ENCODE measurements at regions not wholly inside any gene's neighbourhood (a gene's known extent, or its start where the extent isn't known, plus 50 kb on each side); places are given as distances from the start of the nearest gene placed in this dataset.
"Not testable (repeated sequence)": the region's sequence is repeated elsewhere in the genome, so short reads cannot be mapped to it uniquely, and the experiment has no call there.

DNA sequence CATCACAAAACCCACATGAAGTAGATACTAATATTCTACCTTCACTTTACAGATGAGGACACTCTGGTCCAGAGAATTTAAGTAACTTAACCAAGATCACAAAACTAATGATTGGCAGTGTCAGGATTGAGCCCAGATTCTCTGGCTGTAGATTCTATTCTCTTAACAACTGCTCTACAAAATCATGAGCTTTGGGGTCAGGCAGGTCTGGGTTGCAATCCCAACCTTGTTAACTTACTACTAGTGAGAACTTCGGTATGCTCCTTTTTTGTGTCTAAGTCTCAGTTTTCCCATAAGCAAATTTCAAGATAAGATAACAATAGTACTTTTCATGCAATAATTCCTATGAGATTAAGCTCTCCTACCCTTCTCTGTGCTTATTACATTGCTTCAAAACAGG, 127.5 kb downstream of the SPDYE17 start:
- H3K4me1 Mint-ChIP-seq (ENCODE audit: low read depth); H3K36me3 Mint-ChIP-seq (ENCODE audit: low read depth); H3K4me3 Mint-ChIP-seq; H3K27ac Mint-ChIP-seq; DNase-seq (ENCODE audit: low spot score); intact Hi-C loops (cut with micrococcal nuclease); H3K27me3 Mint-ChIP-seq (ENCODE audit: insufficient read depth); H3K9me3 Mint-ChIP-seq: not testable (repeated sequence)

DNA sequence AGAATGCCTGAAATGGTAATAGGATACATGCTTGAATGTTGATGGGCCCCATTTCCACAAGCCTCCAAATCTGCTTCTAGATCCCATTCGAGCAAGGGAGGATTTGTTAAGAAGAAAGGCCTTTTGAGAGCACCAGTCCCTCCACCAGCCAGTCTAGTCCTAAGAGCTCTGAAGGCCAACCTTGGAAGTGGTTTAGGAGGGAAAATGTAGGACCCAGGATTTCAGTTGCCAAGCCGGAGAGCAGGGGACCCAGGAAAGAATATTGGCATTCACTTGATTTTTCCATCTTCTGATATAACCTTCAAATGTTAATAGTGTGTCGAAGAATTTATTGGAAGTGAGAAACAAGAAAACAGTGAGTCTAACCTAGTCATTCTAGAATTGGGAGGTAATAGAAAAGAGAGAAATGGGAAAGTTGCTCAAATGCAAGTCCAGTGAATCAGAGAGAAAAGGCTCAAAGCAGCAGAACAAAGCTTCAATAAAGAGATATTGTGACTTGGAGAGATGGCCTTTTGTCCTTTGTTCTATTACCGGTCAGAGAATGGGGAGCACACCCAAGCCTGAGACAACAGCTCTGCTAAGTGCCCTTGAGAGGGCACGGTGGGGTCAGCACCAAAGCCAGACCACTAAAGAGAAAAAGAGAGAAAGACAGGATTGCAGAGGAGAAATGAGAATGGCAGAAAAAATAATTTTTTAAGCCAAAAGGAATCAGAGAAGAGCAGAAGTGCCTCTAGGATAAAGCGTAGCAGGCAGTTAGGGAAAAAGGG, 130.0 kb downstream of the SPDYE17 start:
- H3K9me3 Mint-ChIP-seq; H3K27me3 Mint-ChIP-seq (ENCODE audit: insufficient read depth); H3K4me3 Mint-ChIP-seq; intact Hi-C loops (cut with micrococcal nuclease); H3K27ac Mint-ChIP-seq; H3K36me3 Mint-ChIP-seq (ENCODE audit: low read depth); DNase-seq (ENCODE audit: low spot score); H3K4me1 Mint-ChIP-seq (ENCODE audit: low read depth): not testable (repeated sequence)

DNA sequence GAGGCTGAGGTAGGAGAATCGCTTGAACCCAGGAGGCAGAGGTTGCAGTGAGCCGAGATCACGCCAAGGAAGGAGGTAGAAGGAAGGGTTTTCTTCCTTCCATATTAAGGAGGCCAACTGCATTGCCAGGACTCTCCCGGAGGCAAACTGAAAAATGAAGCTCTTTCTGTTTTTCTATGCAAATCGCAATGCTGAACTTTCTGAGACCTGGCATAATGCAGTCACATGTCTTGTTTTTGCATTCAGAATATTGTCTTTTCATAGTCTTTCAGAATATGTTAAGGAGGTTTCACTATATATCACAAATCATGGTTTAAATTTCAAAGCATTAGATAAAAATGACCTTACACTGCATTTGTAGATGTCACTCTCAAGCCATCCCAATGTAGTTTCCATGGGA, 133.4 kb downstream of the SPDYE17 start:
- DNase-seq (ENCODE audit: low spot score); H3K36me3 Mint-ChIP-seq (ENCODE audit: low read depth); intact Hi-C loops (cut with micrococcal nuclease); H3K9me3 Mint-ChIP-seq; H3K4me3 Mint-ChIP-seq; H3K27ac Mint-ChIP-seq; H3K27me3 Mint-ChIP-seq (ENCODE audit: insufficient read depth); H3K4me1 Mint-ChIP-seq (ENCODE audit: low read depth): not testable (repeated sequence)

DNA sequence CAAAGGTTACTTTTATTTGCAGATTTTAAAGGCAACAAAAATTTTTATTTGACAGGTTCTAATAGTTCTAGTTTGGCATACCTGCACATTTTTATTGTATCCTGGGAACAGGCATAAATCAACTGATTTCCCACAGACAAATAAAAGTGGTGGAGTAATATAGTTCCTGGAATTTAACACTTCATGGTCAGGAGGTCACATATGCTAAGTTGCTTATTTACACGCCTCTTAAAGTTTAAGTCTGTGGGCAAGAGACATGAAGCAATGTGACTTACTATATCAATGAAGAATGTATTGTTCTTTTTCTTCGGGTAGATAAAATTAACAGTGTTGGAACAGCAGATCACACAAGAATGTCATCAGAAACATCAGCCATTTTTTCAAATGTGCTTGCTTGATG, 135.2 kb downstream of the SPDYE17 start:
- H3K27me3 Mint-ChIP-seq (ENCODE audit: insufficient read depth); H3K4me3 Mint-ChIP-seq; DNase-seq (ENCODE audit: low spot score); H3K9me3 Mint-ChIP-seq; H3K4me1 Mint-ChIP-seq (ENCODE audit: low read depth); intact Hi-C loops (cut with micrococcal nuclease); H3K27ac Mint-ChIP-seq; H3K36me3 Mint-ChIP-seq (ENCODE audit: low read depth): not testable (repeated sequence)

DNA sequence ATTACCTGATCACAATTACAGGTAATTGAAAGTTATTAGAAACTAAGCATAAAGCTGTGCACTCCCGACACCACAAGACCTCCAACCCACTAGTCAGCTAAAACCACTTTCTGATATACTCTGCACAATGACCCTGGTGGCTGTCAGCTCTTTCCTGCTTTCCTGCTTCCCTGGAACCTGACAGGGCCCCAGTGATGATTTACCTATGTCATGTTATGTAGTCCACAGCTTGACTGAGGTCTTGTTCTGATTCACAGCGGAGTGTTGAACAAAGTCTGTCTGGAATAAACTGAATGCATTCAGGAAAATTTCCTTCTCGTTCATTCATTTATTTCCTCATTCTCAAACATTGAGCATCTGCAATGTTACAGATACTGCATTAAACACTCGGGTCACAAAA, 136.5 kb downstream of the SPDYE17 start:
- H3K9me3 Mint-ChIP-seq; H3K27me3 Mint-ChIP-seq (ENCODE audit: insufficient read depth); intact Hi-C loops (cut with micrococcal nuclease): not testable (repeated sequence)

DNA sequence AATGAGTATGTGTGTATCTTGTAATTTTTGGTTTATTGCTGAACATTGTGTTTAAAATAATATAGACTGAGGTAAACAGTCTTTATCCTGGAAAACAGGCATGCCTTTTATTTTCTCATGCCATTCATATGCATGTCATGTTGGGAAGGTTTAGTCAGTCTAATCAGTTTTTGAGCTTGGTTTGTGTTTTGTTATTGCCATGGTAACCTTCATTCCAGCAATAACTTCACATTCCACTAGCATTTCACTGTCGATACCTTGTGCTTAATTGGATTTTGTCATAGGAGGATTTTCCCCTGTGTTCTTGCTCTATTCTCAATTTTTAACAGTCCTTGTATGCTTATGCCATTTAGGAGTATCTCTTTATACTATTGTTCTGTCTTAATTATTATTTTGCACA, 140.4 kb downstream of the SPDYE17 start:
- H3K27ac Mint-ChIP-seq; intact Hi-C loops (cut with micrococcal nuclease); H3K4me3 Mint-ChIP-seq; H3K9me3 Mint-ChIP-seq; DNase-seq (ENCODE audit: low spot score); H3K27me3 Mint-ChIP-seq (ENCODE audit: insufficient read depth); H3K36me3 Mint-ChIP-seq (ENCODE audit: low read depth); H3K4me1 Mint-ChIP-seq (ENCODE audit: low read depth): not testable (repeated sequence)

More for the DNA sequence above, 136.5 kb downstream of the SPDYE17 start:
- H3K36me3 Mint-ChIP-seq (ENCODE audit: low read depth); DNase-seq (ENCODE audit: low spot score); H3K4me3 Mint-ChIP-seq; H3K27ac Mint-ChIP-seq; H3K4me1 Mint-ChIP-seq (ENCODE audit: low read depth): not testable (repeated sequence)

DNA sequence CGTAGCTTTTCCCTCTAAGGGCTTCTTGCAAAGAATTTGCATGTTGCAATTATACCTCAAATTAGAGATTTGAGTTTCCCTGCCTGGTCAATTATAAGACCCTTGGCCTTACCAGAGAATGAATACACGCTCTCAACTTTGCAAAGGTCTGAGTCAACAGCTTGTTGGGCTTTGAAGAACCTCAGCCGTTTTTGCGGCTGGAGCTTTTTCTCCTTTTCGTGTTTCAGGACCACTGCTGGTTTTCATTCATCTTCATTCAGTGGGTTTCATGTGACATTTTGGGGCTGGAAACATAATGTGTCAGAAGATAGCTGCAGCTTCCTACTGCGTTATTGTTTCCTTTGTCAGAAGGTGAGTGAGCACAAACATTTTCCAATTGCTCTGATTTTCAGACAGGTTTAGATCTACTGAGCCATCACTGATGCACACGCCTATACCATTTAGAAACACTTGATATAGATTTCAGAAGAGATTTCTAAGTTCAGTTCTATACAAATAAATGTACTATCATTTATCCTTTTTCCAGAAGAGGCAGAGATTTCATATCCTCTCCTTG, 152.3 kb downstream of the SPDYE17 start:
- H3K36me3 Mint-ChIP-seq (ENCODE audit: low read depth); H3K9me3 Mint-ChIP-seq; H3K27ac Mint-ChIP-seq; H3K4me3 Mint-ChIP-seq; H3K4me1 Mint-ChIP-seq (ENCODE audit: low read depth); H3K27me3 Mint-ChIP-seq (ENCODE audit: insufficient read depth); DNase-seq (ENCODE audit: low spot score); intact Hi-C loops (cut with micrococcal nuclease): not testable (repeated sequence)

DNA sequence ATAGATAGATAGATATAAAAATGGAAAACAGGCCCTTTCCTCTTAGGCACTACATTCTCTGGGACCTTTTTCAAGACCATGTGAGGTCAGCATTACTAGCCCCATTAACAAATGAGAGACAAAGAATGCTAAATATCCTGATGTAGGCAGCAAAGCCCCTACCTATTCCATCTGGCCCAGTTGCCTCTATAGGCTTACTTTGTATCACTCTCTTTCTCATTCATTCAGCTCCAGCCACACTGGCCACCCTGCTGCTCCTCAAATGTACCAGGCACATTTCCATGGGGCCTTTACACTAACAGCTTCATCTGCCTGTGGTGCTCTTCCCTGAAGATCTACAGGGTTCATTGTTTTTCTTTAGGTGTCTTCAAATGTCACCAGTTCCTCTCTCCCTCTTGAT, 156.4 kb downstream of the SPDYE17 start:
- H3K27ac Mint-ChIP-seq; intact Hi-C loops (cut with micrococcal nuclease); H3K9me3 Mint-ChIP-seq; H3K4me3 Mint-ChIP-seq; DNase-seq (ENCODE audit: low spot score); H3K27me3 Mint-ChIP-seq (ENCODE audit: insufficient read depth); H3K36me3 Mint-ChIP-seq (ENCODE audit: low read depth); H3K4me1 Mint-ChIP-seq (ENCODE audit: low read depth): not testable (repeated sequence)

DNA sequence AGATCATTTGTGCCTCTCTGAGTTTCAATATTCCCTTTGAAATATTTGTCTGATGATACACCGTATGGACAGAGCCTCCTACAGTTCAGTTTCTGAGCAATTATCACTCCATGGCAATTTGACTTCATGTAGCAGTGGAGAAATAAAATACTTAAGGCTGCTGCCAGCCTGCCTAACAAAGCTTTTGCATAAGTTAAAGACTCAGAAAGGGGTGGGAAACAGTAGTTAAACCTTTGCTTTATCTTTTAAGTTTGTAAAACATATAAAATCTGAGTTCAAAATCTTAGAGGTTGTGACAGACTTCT, 161.7 kb downstream of the SPDYE17 start:
- intact Hi-C loops (cut with micrococcal nuclease); H3K27ac Mint-ChIP-seq; H3K27me3 Mint-ChIP-seq (ENCODE audit: insufficient read depth); H3K36me3 Mint-ChIP-seq (ENCODE audit: low read depth); H3K4me3 Mint-ChIP-seq; H3K9me3 Mint-ChIP-seq; H3K4me1 Mint-ChIP-seq (ENCODE audit: low read depth); DNase-seq (ENCODE audit: low spot score): not testable (repeated sequence)

DNA sequence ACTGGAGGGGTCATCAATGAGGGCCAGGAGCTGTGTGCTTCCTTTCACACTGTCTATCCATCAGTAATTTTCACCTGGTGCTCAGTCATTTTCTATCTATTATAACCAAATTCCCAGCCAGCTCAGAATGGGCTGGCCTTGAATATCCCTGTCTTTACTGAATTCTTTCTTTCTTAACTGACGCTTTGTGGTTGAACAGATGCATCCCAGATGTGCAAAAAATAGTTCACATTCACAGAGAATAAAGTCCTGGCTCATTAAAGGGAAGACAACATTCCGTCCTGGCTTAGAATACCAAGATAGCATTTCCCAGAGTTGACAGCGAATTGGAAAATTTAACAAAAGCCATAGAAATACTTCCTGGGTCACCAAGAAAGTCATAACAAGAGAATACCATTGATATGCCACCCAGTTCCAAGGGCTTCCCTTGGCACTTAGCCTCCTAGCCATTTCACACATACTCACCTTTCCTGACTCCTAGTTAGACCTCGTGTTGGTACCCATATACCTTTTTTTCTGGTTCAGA, 164.7 kb downstream of the SPDYE17 start:
- H3K4me3 Mint-ChIP-seq; H3K27me3 Mint-ChIP-seq (ENCODE audit: insufficient read depth); H3K36me3 Mint-ChIP-seq (ENCODE audit: low read depth); DNase-seq (ENCODE audit: low spot score); H3K27ac Mint-ChIP-seq; H3K4me1 Mint-ChIP-seq (ENCODE audit: low read depth); H3K9me3 Mint-ChIP-seq; intact Hi-C loops (cut with micrococcal nuclease): not testable (repeated sequence)

DNA sequence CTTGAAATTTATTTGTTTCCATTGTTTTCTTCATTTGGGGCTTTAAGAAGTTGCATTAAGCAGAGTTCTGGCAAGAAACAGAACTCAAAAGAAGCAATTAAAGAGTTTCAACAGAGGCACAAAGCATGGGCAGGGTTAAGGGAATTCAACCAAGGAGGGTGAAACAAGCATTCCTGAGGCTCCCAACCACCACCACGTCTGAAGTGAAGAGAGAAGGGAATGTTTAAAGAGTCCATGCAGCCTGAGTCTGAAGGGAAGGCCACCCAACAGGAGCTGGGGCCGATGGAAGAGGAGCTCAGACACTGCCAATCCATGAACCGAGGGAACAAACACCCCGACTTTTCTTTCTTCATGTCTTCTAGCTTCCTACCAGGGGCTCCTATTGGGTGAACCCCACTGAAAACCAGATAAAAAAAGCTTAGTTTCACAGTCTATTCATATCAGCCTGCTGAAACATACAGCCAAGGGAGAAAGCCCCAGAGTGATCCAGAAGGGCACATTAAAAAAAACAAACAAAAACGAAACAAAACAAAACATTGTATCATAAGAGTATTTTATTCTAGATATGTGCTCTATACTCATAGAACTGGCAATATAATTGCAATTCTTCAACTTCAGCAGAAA, 168.9 kb downstream of the SPDYE17 start:
- H3K4me1 Mint-ChIP-seq (ENCODE audit: low read depth); H3K36me3 Mint-ChIP-seq (ENCODE audit: low read depth); H3K27me3 Mint-ChIP-seq (ENCODE audit: insufficient read depth); H3K4me3 Mint-ChIP-seq; DNase-seq (ENCODE audit: low spot score); H3K27ac Mint-ChIP-seq; intact Hi-C loops (cut with micrococcal nuclease); H3K9me3 Mint-ChIP-seq: not testable (repeated sequence)

DNA sequence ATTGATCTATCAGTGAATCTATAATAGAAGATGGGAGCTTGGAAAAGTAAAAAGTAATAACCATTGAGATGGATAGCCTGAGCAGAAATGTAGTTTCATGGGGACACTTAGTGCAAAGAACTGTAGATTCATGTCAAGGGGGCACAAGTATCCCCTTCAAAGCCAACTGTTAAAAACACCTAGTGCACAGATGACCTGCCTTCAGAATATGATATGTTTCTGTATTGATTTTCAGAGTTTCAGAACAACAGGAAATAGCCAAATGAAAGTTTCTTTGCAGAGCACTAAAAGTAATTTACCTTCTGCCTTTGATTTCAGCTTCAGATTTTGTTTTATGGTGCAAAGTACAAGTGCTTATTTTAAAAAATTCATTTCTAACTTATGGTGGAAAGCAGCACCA, 169.9 kb downstream of the SPDYE17 start:
- H3K27ac Mint-ChIP-seq; DNase-seq (ENCODE audit: low spot score); H3K36me3 Mint-ChIP-seq (ENCODE audit: low read depth); H3K4me1 Mint-ChIP-seq (ENCODE audit: low read depth); H3K9me3 Mint-ChIP-seq; H3K27me3 Mint-ChIP-seq (ENCODE audit: insufficient read depth); intact Hi-C loops (cut with micrococcal nuclease); H3K4me3 Mint-ChIP-seq: not testable (repeated sequence)

DNA sequence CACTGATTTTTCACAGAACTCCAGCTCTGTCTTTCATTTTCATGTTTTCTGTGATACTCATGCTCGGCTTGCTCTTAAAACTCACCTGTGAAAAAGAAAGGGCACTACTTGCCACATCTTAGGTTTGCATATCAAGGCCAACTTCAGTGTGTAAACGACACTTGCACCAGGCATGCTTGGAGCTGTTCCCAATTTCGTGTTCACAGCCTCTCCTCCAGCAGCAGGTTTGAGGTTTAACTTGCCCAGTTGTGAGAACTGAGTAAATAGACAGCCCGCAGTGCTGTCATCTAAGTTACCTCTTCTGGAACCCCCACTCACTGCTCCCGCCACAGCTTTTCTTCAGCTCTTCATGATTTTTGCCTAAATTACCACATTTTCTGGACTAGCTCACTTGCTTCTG, 172.2 kb downstream of the SPDYE17 start:
- H3K27me3 Mint-ChIP-seq (ENCODE audit: insufficient read depth); H3K4me3 Mint-ChIP-seq; DNase-seq (ENCODE audit: low spot score); intact Hi-C loops (cut with micrococcal nuclease); H3K9me3 Mint-ChIP-seq; H3K27ac Mint-ChIP-seq; H3K4me1 Mint-ChIP-seq (ENCODE audit: low read depth); H3K36me3 Mint-ChIP-seq (ENCODE audit: low read depth): not testable (repeated sequence)
